GM21825 (cell line): ENCODE measurements at regions not wholly inside any gene's neighbourhood (a gene's known extent, or its start where the extent isn't known, plus 50 kb on each side); places are given as distances from the start of the nearest gene placed in this dataset.
A peak's percentile ranks its signal among the peaks of the same experiment; 100 is the strongest.
"Not testable (repeated sequence)": the region's sequence is repeated elsewhere in the genome, so short reads cannot be mapped to it uniquely, and the experiment has no call there.

Experiments used
- ATAC-seq: cut with Tn5 transposase; IDR thresholded peaks from one replicate; pipeline ENCODE4 v1.9.1; 2021; ENCODE audit warnings: mild to moderate bottlenecking, moderate library complexity; ENCODE audit not compliant: unreplicated experiment

DNA sequence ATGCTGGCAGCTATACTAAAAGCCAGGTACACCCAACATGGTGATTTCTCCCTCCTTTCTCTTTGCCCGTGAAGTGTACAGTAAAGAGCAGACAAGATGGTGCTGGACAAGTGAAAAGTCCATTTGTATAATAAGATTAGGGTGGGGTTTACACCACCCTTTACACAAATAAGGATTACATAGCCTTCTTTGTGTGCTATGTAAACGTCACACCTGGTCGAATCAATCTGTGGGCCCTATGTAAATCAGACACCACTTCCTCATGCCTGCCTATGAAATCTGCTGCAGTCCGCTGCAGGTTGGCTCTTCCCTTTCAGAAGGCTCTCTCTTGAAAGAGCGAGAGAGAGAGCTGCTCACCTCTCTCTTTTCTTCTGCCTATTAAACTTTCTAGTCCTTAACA is 1054.3 kb upstream of the SLC39A10 start:
- no peak for ATAC-seq

DNA sequence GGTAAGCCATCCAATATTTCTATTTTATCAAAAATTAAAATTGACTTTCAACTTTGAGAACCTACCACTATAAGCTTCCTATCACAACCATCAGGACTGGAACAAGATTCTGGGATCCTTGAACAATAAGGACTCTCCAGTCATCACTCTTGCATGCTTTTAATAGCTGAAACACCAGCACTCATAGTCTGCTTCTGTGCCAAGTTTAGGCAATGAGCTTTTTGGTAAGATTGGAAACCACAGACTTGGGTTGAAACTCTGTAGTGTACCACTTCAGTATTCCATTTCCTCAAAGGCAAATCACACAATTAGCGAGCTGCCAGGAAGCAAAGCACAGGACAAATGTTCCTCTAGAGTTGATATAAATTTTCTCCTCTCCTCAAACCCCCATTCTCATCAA is 1065.8 kb upstream of the SLC39A10 start:
- ATAC-seq = no peak

DNA sequence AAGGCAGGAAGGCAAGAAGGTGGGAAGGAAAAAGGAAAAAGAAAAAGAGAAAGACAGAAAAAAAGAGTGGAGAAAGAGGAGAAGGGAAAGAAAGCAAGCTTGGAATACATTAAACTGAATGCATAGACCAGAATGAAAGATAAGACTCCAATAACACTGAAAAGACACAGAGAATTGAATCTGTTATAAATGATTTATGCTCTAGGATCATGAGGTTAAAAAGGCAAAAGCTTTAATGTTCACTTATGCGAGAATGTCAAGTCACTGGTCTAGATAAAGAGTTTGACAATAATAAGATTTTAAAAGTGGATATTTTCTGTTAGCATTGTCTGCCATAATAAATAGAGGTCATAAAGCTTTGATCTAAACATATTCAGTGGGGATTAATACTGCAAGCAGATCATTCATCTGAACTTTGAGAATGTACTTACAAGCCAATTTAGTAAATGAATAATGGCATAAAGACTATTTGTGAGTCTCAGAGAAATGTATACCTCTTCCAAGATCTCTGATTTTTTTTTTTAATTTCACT is 1069.2 kb upstream of the SLC39A10 start:
- ATAC-seq = no peak

DNA sequence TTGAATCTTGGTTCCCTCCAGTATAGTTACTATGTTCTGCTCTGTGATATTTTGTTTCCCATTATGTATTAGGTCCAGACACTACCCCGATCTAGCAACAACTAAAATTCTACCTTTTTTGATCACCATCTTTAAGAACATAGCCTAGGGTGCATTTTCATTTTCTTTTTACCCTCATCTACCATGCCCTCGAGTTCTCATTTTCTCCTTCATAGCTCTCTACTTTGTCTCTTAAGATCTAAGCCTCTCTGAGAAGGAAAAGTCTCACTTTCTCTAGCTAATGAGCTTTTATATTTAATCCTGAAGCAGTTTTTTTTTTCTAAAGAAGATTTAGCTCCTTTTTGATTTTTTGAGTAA is 1089.4 kb upstream of the SLC39A10 start:
- ATAC-seq = peak; percentile 50

DNA sequence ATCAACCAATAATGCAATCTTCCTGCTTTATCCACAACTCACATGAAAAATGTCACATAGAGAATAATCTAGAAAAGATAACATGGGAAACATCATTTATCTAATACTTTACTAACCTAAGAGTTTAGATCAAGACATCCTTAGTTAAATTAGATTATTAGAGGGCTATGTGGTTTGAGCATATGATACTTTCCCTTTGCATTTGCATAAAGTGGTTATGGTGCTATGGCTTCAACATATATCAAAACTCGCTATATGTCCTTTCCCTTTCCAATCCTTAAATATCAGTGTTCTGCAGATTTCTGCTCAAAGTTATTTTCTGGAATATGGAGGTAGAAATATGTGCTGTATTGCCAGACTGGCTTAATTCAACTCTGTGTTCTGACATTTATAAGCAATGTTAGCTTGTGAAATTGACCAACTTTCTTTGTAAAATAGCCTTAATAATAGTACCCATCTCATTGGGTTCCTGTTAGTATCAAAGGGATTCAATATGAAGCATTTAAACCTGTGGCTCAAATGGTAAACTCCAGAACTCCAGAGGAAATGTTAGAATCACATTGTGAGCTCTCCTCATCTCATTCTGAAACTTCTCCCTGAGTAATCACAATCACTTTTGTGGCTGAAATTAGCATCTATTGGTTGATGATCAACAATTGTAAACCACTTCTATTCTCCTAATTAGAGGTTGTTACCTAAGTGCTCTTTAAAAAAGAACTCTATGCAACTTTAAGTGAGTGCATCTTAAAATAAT is 1089.9 kb upstream of the SLC39A10 start:
- peak; percentile 85 for ATAC-seq

DNA sequence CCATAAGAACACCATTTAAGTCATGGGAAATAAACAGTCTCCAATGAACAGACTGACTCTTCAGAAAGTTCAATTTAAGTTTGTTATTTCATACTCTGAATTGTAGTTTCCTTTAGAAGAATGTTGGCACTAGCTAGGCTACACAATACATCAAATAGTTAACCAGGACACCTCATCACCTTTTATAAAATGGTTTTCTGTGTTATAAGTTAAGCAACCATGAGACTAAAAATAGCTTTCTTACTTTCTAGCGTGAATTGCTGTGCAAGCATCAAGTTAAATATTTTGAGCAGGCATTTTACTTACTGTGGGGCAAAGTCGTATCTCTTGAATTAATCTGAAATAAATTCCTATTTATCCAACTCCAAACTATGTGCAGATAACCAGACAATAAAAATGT is 1092.6 kb upstream of the SLC39A10 start:
- no peak for ATAC-seq

DNA sequence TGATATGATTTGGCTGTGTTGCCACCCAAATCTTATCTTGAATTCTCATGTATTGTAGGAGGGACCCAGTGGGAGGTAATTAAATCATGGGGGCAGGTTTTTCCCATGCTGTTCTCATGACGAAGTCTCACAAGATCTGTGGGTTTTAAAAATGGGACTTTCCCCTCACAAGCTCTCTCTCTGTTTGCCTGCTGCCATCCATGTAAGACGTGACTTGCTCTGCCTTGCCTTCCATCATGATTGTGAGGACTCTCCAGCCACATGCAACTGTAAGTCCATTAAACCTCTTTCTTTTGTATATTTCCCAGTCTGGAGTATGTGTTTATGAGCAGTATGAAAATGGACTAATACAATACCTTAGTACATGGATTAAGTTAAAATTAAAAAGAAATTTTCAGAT is 1094.7 kb upstream of the SLC39A10 start:
- ATAC-seq = no peak

DNA sequence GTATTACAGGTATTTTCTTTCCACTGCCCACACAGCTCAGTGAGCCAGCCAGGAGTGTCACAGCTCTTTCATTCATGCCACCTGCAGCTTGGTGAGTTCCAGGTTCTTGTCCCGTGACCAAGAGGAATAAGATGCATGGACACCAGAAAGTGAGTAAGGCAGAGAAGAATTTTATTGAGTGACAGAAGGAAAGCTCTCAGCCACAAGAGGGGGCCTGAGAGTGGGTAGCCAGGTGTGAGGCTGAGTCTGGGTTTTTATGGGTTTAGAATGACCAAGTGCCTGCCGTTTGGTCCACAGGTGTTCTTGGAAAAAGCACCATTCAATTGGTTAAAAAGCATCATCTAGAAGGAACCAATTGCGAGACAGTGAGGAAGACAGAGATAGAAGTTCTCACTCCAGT is 1097.1 kb upstream of the SLC39A10 start:
- no peak for ATAC-seq

DNA sequence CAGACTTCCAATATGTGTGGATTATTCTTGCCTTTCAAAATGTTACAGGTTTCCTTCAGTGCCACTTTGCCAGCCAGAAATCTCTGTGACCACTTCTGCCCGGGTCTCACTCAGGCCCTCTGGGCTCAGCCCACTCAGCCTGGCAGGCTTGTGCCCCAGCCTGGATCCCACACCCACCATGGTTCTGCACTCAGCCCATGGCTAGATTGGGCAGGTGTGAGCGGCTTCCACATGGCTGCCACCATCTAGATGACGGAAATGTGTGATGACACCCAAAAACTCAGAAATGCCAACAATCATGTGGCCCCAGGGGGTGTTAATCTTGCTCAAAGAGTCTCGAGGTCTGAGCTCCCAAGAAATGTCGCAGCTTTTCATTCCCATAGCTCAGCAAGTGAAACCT is 1097.5 kb upstream of the SLC39A10 start:
- ATAC-seq = no peak

DNA sequence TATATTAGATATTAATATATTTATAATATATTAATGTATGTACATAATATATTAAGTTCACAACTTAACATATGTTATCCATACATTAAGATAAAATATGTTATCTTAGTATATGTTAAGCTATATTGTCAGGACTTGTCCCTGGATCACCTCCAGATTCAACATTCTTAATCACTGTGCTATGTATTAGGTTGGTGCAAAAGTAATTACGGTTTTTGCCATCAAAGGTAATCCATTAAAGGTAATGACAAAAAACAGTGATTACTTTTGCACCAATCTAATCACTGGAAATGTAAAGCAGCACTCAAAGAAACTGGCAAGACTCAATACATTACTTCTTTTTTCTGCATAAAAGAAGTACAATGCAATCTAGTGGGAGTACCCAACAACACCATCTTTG is 1099.0 kb upstream of the SLC39A10 start:
- no peak for ATAC-seq

DNA sequence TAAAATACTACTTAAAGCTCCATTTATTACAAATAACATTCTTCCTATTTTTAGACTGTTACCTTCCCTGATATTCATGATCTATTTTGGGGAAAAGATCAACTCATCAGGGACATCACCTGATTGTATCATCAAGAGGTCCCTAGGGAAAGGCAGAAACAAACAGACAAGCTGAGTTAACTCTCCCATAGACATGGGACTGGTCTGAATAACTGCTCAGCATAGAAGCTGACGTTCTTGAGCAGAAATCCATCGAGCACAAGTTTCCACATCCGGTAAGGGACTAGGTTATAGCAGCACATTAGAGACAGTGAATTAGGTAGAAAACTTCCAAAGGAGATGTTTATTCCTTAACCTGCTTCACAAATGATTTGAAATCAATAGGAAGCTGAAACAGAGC is 1100.4 kb upstream of the SLC39A10 start:
- ATAC-seq = no peak

DNA sequence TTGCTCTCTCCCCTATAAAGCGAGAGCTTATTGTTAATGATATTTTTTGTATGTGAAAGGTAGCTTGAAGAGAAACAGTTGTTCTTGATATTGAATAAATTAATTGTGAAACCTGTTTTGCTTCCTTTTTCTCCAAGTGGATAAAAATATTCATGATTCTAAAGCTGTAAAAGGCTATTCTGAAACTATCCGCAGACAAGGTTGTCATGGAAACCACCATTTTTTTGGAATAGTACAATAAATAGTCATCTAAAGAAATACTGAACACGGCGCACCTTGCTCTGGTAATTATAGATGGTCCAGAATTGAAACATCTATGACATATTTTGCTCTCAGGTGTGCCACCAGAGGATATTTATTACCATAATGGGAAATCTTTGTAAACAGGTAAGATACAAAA is 1103.0 kb upstream of the SLC39A10 start:
- no peak for ATAC-seq

DNA sequence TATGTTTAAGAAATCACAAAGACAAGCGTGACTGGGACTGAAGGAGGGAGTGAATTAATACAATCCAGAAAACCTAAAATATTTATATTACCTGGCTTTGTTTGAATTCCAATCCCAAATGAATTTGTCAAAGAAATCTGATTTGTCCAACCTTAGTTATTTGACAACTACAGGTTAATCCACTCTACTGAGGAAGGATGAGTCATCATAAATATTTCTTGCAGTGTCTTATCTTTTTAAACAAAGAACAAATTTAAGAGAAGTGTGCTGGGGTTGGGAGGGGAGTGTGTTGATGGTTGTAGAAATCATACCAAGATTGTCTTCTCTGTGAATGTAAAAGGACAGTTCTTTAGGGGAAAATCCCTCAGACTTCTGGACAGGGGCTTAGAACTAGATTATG is 1106.3 kb upstream of the SLC39A10 start:
- ATAC-seq = no peak

DNA sequence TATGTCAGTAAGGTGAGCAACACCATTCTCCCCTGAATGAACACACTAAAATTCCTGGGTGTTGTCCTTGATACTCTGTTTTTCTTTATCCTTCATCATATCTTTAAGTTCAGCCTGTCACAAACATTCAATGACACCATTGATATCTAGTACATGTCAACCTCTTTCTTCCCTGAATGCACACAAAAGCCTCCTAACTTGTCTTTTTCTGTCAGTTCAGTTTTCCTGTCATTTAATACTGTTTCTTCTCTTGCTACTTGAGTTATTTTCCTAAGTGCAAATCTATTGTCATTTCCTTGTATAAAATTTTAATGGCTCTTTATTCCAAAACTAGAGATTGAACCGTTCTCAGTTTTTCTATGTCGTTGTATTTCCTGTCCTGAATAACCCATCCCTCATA is 1107.6 kb upstream of the SLC39A10 start:
- ATAC-seq = no peak

DNA sequence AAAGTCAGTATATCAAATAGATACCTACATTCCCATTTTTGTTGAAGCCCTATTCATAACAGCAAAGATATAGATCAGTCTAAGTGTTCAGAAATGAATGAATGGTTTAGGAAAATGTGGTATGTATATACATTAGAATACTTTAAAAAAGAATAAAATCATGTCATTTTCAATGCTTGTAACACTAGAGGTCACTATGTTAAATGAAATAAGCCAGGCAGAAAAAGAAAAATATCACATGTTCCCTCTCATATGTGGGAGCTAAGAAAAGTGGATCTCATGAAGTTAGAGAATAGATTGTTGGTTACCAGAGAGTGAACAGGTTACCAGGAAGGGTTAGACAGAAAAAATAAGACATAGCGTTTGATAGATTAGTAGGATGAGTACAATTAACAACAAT is 1111.0 kb upstream of the SLC39A10 start:
- ATAC-seq = no peak

DNA sequence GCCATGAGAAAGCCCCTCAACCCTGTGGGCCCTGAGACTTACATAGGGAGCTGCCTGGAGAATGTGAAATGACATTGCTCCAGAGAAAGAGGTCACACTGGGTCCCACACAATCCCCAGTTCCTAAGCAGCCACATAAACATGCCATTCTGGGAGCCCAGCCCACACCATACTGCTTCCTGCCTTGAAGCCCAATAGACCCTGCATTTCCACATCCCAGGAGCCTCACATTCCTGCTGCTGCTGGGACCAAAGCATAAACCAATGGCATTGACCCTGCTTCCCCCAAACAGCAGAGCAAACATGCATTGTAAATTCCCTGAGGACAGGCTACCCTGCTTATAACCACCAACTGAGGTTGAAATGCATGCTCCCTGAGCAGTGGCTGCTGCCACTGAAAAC is 1117.6 kb upstream of the SLC39A10 start:
- ATAC-seq = no peak

DNA sequence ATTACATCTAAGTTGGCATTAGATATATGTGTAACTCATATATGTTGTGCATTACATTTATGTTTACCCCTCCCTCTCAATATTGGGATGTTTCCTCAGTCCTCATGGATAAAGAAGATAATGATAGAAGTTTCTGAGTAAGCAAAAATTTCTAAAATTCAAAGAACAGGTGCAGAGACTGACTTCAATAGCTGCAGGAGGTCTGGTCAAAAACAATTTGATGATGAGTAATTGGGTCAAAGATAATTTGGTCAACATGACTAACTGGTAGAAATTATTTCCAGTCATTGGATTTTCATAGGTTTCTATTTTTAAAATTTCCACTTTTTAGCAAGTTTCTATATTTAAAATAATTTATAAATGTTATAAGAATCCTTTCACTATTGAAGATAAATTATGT is 1130.9 kb upstream of the SLC39A10 start:
- ATAC-seq = no peak

DNA sequence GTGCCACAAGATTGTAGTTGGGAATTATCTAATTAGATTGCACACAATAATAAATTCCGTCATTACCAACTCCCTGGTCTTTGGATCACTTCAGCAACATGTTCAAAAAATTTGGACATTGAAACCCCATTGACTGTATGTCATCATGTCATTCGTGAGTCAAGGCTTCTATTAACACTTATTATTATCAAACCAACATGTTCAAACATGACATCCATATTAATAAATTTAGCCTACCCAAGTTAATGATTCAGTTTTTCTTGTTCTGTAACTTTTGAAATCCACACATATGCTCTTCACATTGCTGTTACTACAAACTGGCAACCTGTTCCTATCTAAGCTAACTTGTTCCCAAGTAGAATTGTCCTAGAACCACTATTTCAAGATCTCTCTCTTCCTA is 1142.7 kb upstream of the SLC39A10 start:
- no peak for ATAC-seq

DNA sequence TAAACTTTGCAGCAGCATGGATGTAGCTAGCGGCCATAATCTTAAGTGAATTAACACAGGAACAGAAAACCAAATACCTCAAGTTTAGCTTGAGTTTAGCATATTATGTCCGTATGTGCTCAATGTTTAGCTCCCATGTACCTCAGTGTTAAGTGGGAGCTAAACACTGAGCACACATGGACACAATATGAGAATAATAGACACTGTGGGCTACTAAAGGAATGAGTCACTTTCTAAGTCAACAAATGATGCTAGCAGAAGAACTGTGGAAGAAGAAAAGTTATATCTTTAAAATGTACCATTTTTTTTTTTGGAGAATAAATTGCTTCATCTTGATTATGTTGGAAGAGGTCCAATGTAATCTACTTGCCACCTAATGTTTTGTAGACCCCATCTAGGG is 1146.0 kb upstream of the SLC39A10 start:
- ATAC-seq = not testable (repeated sequence)

DNA sequence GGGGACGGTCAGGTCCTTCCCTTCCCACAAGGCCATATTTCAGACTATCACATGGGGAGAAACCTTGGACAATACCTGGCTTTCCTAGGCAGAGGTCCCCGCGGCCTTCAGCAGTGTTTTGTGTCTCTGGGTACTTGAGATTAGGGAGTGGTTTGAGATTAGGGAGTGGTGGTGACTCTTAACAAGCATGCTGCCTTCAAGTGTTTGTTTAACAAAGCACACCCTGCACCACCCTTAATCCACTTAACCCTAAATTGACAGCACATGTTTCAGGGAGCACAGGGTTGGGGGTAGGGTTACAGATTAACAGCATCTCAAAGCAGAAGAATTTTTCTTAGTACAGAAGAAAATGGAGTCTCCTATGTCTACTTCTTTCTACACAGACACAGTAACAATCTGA is 1152.2 kb upstream of the SLC39A10 start:
- ATAC-seq = not testable (repeated sequence)

DNA sequence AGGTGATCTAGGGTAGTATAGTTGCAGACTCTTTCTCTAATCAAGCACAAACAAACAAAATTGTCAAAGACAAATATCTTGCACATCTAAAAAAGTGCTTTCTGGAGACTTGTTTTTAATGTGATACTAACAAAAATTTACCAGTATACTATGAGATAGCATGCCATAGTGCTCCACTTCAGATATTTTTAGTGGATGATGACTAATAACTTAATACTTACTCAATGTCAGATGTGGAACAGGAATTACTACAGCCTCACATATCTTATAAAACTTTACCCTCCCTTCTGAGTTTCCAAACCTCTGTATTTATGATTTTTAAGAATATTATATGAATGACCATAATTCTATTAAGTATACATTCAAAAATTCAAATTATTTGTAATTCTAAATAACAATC is 1162.0 kb upstream of the SLC39A10 start:
- no peak for ATAC-seq

DNA sequence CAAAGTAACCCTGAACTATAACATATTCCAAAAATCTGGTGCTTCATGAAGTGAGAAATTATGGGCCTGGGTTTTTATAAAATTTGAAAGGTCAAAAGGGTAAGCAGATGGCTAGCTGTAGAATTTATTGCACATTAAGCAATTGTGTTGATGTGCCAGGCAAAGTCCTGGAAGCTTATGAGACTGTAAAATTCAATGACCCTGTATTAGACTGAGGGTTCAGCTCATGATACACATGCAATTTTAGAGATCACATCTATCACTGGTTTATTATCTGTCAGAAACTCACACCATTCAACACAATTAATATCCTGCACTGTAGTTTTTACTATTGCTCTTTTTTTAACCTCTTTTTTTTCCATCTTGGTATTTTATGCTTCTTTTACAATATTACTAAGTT is 1162.6 kb upstream of the SLC39A10 start:
- ATAC-seq = no peak
